OCI-LY7 (cell line): ENCODE measurements at regions not wholly inside any gene's neighbourhood (a gene's known extent, or its start where the extent isn't known, plus 50 kb on each side); places are given as distances from the start of the nearest gene placed in this dataset.

Experiments
- BruUV-seq: library from RNA; stranded (reverse); fragments of 400-500 nt; replicated peaks from 2 replicates; lab custom pipeline; 2021; lab: Mats Ljungman, UMichigan
- CTCF ChIA-PET: fragments of 300-600 bp; sonication (Branson Sonifier 250); formaldehyde crosslinking; loops from one replicate; lab custom pipeline; 2022; ENCODE audit warnings: antibody characterized with exemption; ENCODE audit not compliant: unreplicated experiment; lab: Charles Lee
- POLR2A ChIA-PET: fragments of 300-600 bp; sonication (Branson Sonifier 250); formaldehyde crosslinking; loops from one replicate; lab custom pipeline; 2022; ENCODE audit warnings: antibody characterized with exemption; lab: Charles Lee
- DNase-seq: peaks from one replicate; pipeline ENCODE4 v3.0.0-alpha.2; 2015; ENCODE audit warnings: low spot score
- H2AFZ ChIP-seq: fragments of 200-600 bp; sonication (generic), shearing (Covaris generic); 2 replicates; pipeline ENCODE4 v1.6.1; 2014; ENCODE audit warnings: mild to moderate bottlenecking, antibody characterized with exemption, low read length, moderate library complexity
- H3K27ac ChIP-seq: fragments of 200-600 bp; sonication (generic); 2 replicates; pipeline ENCODE4 v1.5.1; 2014; ENCODE audit warnings: mixed run types, low read depth, mild to moderate bottlenecking, moderate library complexity, low read length, inconsistent platforms; ENCODE audit not compliant: poor library complexity, severe bottlenecking
- H3K36me3 ChIP-seq: fragments of 200-600 bp; sonication (generic); 2 replicates; pipeline ENCODE4 v1.6.1; 2014; ENCODE audit warnings: mild to moderate bottlenecking, antibody characterized with exemption, low read length, moderate library complexity, mixed read lengths; ENCODE audit not compliant: insufficient read depth
- H3K4me1 ChIP-seq: fragments of 200-600 bp; sonication (generic); 2 replicates; pipeline ENCODE4 v1.5.1; 2014; ENCODE audit warnings: mild to moderate bottlenecking, low read length; ENCODE audit not compliant: insufficient read depth, poor library complexity, severe bottlenecking
- H3K4me2 ChIP-seq: fragments of 200-600 bp; sonication (generic); 2 replicates; pipeline ENCODE4 v1.6.1; 2014; ENCODE audit warnings: mild to moderate bottlenecking, low read length
- H3K4me3 ChIP-seq: fragments of 200-600 bp; sonication (generic); 2 replicates; pipeline ENCODE4 v1.5.1; 2014; ENCODE audit warnings: mild to moderate bottlenecking, low read depth, low read length; ENCODE audit not compliant: poor library complexity, severe bottlenecking
- H3K79me2 ChIP-seq: fragments of 200-600 bp; sonication (generic); 2 replicates; pipeline ENCODE4 v1.6.1; 2016; ENCODE audit warnings: low read depth, mild to moderate bottlenecking, low read length, moderate library complexity, mixed read lengths; ENCODE audit not compliant: insufficient read depth
- H3K9me2 ChIP-seq: fragments of 200-600 bp; sonication (generic); 2 replicates; pipeline ENCODE4 v1.6.1; 2016; ENCODE audit warnings: mild to moderate bottlenecking, low read length, mixed read lengths; ENCODE audit not compliant: insufficient read depth
- H3K9me3 ChIP-seq: fragments of 200-600 bp; sonication (generic); 2 replicates; pipeline ENCODE4 v1.6.1; 2014; ENCODE audit warnings: mild to moderate bottlenecking, mixed run types, low read length, mixed read lengths
- H4K20me1 ChIP-seq: fragments of 200-600 bp; sonication (generic); 2 replicates; pipeline ENCODE4 v1.6.1; 2014; ENCODE audit warnings: mild to moderate bottlenecking, antibody characterized with exemption, low read length, moderate library complexity, mixed read lengths; ENCODE audit not compliant: insufficient read depth
- CTCF ChIP-seq: fragments of 200-600 bp; sonication (generic); conservative IDR thresholded peaks from 2 replicates; pipeline ENCODE4 v1.5.1; 2014; ENCODE audit warnings: mild to moderate bottlenecking, antibody characterized with exemption, low read length, moderate library complexity, mixed read lengths
- EZH2phosphoT487 ChIP-seq: fragments of 200-600 bp; sonication (generic); IDR thresholded peaks from 2 replicates; pipeline ENCODE4 v1.6.1; 2018; ENCODE audit warnings: low read depth, borderline replicate concordance, mild to moderate bottlenecking, mixed run types, antibody characterized with exemption, low read length, moderate library complexity, mixed read lengths
- intact Hi-C: fragments of 100-400 bp; cut with micrococcal nuclease; formaldehyde crosslinking; loops from one replicate; pipeline ENCODE4 v1.10.0; 2022; ENCODE audit not compliant: unreplicated experiment

GRCh38 chr20:24866008-24866407 is 83.1 kb upstream of the CST7 start:
- Histone ChIP-seq H3K4me1 (no peaks in the 10 kb centered on the region), H3K9me3 (peaks cover 4% of the 10 kb centered on the region; the same call in 1 of the 2 replicates), H2AFZ (no peak overlapping the region), H3K4me3 (no peak overlapping the region), H4K20me1 (no peaks in the 10 kb centered on the region), H3K79me2 (no peaks in the 10 kb centered on the region), H3K9me2 (no peaks in the 10 kb centered on the region), H3K4me2 (no peak overlapping the region), H3K27ac (no peak overlapping the region), H3K36me3 (no peaks in the 10 kb centered on the region)
- DNase-seq = no peak
- CTCF ChIA-PET = no interaction called here
- BruUV-seq = no TSS peak
- POLR2A ChIA-PET = no interaction called here
- intact Hi-C loops = no loop called here
- TF ChIP-seq CTCF (no peak), EZH2phosphoT487 (no peak)

GRCh38 chr20:24866742-24867141 is 82.3 kb upstream of the CST7 start:
- Histone ChIP-seq H3K4me2 (no peak overlapping the region), H3K9me2 (no peaks in the 10 kb centered on the region), H2AFZ (no peak overlapping the region), H3K27ac (no peak overlapping the region), H3K79me2 (no peaks in the 10 kb centered on the region), H3K4me3 (no peak overlapping the region), H3K9me3 (peaks cover 4% of the 10 kb centered on the region; the same call in 1 of the 2 replicates), H3K36me3 (no peaks in the 10 kb centered on the region), H4K20me1 (no peaks in the 10 kb centered on the region), H3K4me1 (no peaks in the 10 kb centered on the region)
- DNase-seq = no peak
- TF ChIP-seq CTCF (no peak), EZH2phosphoT487 (no peak)
- POLR2A ChIA-PET = interaction anchor here (0.6 to 0.7 kb wide), 3 partner anchors 23 to 598 kb away, joined by 4 read pairs; no protein-coding TSS in a partner anchor
- BruUV-seq = no TSS peak
- intact Hi-C loops = no loop called here
- CTCF ChIA-PET = no interaction called here

- Histone ChIP-seq H2AFZ (no peak overlapping the region), H3K36me3 (no peaks in the 10 kb centered on the region), H4K20me1 (no peaks in the 10 kb centered on the region), H3K27ac (no peak overlapping the region), H3K4me3 (no peak overlapping the region), H3K9me3 (peaks cover 4% of the 10 kb centered on the region; the same call in 1 of the 2 replicates), H3K79me2 (no peaks in the 10 kb centered on the region), H3K9me2 (no peaks in the 10 kb centered on the region), H3K4me1 (no peaks in the 10 kb centered on the region), H3K4me2 (no peak overlapping the region)
- intact Hi-C loops = no loop called here
- BruUV-seq = no TSS peak
- POLR2A ChIA-PET = no interaction called here
- TF ChIP-seq CTCF (no peak), EZH2phosphoT487 (no peak)
- CTCF ChIA-PET = no interaction called here
- DNase-seq = no peak
Measured at GRCh38 chr20:24867556-24867955, 81.5 kb upstream of the CST7 start.
